ENCODE measurements at regions not wholly inside any gene's neighbourhood (a gene's known extent, or its start where the extent isn't known, plus 50 kb on each side); places are given as distances from the start of the nearest gene placed in this dataset.

- no peak for DNase-seq (ENCODE audit: low spot score)
Measured at GRCh38 chr5:167143716-167144115, 1147.7 kb upstream of the WWC1 start.

DNA sequence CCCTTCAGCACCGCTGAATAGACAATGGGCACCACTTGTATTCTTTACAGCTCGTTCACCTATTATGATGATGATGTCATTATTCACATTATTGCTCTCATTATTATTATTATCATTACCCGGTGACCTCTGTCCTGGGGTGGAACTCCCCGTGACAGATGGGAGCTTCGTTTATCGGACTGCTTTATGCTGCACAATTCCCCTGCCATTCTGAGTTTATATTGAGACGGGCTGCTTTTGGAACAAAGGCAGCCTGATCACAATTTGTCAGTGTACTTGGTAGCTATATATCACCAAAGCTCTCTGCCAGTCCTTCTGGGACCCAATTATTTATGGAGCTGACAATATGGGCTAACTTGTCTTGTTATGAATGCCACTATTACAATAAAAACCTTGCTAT lies 1145.6 kb upstream of the WWC1 start:
- DNase-seq (ENCODE audit: low spot score), result no peak

- DNase-seq (ENCODE audit: low spot score), result no peak
Measured at GRCh38 chr5:167147879-167148278, 1143.6 kb upstream of the WWC1 start.

- no peak for DNase-seq (ENCODE audit: low spot score)
Measured at GRCh38 chr5:167150661-167151060, 1140.8 kb upstream of the WWC1 start.

DNA sequence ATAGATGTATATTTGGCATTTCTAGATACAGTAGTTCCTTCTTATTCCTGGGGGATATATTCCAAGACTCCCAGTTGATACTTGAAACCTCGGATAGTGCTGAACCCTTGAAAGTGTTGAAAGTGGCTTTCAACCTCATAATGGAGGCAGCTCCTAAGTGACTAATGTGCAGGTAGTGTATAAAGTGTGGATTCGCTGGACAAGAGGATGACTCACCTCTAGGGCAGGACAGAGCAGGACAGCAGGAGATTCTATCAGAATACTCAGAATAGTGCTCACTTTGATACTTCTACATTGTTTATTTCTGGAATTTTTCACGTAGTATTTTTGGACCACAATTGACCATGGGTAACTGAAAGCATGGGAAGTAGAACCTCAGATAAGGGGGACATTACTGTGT lies 1138.9 kb upstream of the WWC1 start:
- no peak for DNase-seq (ENCODE audit: low spot score)

- DNase-seq (ENCODE audit: low spot score), result no peak
Measured at GRCh38 chr5:167155387-167156005, 1135.9 kb upstream of the WWC1 start.

GRCh38 chr5:167156446-167156845 lies 1135.0 kb upstream of the WWC1 start:
- DNase-seq (ENCODE audit: low spot score), result no peak

- no peak for DNase-seq (ENCODE audit: low spot score)
Measured at GRCh38 chr5:167158588-167158987, 1132.9 kb upstream of the WWC1 start.

DNA sequence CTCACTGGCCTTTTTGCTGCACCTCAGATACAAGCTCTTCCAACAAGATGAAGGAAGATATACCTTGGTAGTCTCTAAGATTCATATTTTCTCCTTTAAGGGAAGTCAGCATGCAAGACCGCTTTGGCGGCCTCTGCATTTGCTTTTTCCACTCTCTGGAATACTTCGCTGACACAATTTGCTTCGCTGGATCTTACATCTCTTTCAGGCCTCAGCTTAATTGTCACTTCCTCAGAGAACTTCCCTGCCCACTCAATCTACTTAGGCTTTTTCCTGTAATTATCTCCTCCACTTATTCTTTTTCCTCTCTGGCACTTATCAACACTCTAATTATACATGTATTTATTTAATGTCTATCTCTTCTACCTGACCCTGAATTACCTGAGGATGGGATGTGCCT lies 1131.1 kb upstream of the WWC1 start:
- no peak for DNase-seq (ENCODE audit: low spot score)

DNA sequence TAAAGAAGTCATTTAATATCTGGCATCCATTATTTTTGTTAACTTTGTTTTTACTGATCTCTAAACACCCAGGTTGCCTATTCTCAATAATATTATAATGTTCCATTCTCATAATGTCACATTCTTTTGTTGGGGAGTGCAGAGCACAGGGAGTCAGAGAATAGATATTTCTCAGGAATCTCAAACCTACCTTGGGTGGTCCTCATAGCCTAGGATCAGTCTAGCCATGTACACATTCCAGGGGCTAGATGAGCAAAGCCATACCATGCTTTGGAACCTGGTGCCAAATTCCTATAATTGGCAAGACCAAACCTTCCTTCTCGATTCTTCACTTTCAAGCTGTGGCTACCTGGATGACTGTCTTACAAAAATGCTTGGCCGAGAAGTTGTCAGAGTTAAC lies 1124.7 kb upstream of the WWC1 start:
- no peak for DNase-seq (ENCODE audit: low spot score)

- no peak for DNase-seq (ENCODE audit: low spot score)
Measured at GRCh38 chr5:167167191-167167795, 1124.2 kb upstream of the WWC1 start.

DNA sequence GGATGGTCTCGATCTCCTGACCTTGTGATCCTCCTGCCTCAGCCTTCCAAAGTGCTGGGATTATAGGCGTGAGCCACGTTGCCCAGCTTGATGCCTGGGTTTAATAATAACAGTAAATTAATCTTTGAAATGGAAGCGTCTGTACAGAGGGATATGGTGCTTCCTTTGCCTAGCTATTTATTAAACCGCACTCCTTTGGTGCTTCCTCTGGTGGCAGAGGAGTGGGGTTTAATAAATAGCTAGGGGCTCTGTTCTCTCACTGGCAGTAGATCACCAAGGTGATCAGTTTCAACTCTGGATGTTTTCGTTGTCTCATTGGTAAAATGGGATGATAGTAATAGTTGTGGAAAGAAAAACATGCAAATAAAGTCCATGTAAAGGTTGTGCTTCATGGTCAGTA lies 1122.5 kb upstream of the WWC1 start:
- DNase-seq (ENCODE audit: low spot score), result no peak

- no peak for DNase-seq (ENCODE audit: low spot score)
Measured at GRCh38 chr5:167171056-167171455, 1120.4 kb upstream of the WWC1 start.

DNA sequence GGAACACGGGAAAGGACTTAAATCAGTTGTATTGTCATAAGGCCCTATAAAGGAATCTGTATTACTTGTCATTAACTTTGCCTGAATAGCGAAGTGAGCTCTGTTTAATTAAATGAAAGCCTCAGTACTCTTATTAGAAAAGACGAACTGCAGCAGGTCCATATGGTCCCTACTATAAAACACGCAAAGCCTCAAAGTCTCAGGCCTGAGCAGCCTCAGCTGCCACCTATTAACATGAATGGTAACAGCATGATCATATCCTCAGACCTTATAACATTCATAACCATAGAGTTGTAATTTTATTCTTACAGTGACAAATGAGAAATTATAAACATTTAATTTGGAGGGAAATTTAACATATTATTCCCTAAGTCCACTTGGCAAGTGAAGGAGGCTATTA lies 1113.7 kb upstream of the WWC1 start:
- DNase-seq (ENCODE audit: low spot score), result no peak

DNA sequence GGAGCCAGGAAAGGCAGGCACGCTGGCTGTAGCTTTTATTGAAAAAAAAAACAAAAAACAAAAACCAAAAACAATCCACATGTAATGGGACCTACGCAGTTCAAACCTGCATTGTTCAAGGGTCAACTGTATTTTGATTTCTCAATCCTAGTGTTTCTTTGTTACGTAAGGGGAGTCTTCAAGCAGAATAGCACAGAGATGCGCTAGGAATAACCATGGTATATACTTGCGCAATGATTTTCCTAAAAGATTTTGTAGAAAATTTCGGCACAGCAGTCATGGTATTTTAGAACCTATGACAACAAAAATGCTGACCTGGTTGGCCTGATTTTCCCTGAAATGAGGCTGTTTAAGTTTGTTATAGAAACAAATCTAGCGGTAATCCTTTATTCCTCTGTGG lies 1110.5 kb upstream of the WWC1 start:
- no peak for DNase-seq (ENCODE audit: low spot score)

GRCh38 chr5:167205881-167206280 lies 1085.6 kb upstream of the WWC1 start:
- no peak for DNase-seq (ENCODE audit: low spot score)

DNA sequence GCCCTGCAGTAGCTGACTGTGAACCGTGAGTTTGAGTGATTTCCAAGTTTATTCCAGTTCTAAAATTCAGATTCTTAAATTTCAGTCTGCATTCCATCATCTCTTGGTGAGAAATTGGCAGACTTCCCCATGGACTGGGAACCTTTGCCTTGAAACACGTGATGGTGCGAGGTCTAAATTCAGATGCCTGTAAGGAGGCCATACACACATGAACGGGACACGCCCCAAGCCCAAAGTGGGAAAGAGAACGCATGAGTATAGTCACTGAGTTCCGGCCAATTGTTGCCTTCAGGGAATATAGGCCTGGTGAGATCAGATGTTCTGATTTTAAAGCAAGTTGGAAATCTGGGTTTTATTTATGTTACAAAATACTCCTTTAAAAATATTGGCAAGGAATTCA lies 1084.4 kb upstream of the WWC1 start:
- DNase-seq (ENCODE audit: low spot score), result no peak

GRCh38 chr5:167208911-167209310 lies 1082.5 kb upstream of the WWC1 start:
- no peak for DNase-seq (ENCODE audit: low spot score)

GRCh38 chr5:167217097-167217743 lies 1074.2 kb upstream of the WWC1 start:
- DNase-seq (ENCODE audit: low spot score), result no peak

- DNase-seq (ENCODE audit: low spot score), result no peak
Measured at GRCh38 chr5:167219298-167219697, 1072.1 kb upstream of the WWC1 start.

DNA sequence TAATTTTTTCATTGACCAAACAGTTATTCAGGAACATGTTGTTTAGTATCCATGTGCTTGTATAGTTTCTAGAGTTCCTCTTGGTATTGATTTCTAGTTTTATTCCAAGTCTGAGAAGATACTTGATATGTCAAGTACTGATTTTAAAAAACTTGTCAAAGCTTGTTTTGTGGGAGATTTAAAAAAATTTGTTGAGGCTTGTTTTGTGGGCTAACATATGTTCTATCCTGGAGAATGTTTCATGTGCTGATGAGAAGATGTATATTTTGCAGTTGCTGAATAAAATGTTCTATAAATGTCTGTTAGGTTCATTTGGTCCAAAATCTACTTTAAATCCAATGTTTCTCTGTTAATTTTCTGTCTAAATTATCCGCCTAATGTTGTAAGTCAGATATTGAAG lies 1065.1 kb upstream of the WWC1 start:
- DNase-seq (ENCODE audit: low spot score), result no peak

GRCh38 chr5:167228134-167228533 lies 1063.3 kb upstream of the WWC1 start:
- no peak for DNase-seq (ENCODE audit: low spot score)

GRCh38 chr5:167229751-167230150 lies 1061.7 kb upstream of the WWC1 start:
- DNase-seq (ENCODE audit: low spot score), result no peak

DNA sequence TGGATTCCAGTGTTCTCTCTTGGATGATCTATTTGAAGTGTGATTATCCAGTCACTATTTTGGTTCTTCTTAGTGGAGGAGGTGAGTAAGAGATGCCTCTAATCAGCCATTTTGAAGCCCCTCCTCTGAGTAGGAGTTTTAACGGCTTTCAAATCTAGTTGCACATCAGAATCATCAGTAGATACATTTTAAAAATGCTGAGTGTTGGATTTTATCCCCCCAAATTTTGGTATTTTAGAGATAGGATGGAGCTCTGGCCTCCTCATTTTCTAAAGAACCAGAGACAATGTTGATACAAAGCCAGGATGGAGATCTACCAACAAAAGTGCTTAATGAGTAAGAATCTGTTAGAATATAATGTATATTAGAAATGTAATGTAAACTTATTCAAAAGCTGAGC lies 1061.0 kb upstream of the WWC1 start:
- DNase-seq (ENCODE audit: low spot score), result no peak
